Testis (tissue), 2 donors: ENCODE measurements at regions not wholly inside any gene's neighbourhood (a gene's known extent, or its start where the extent isn't known, plus 50 kb on each side); places are given as distances from the start of the nearest gene placed in this dataset.

Experiments used
- CTCF ChIP-seq, 3 experiments: fragments of 450-650 bp in 2 of 3; fragments of 200-600 bp in 1 of 3; sonication (generic) in 1 of 3; IDR thresholded peaks; one replicate each; pipeline ENCODE4 v1.5.1; 2016 to 2019; ENCODE audit warnings: antibody characterized with exemption in 3 of 3, mild to moderate bottlenecking in 2 of 3, moderate library complexity in 1 of 3
- POLR2A ChIP-seq: fragments of 450-650 bp; IDR thresholded peaks from one replicate; pipeline ENCODE4 v1.6.1; 2017; ENCODE audit warnings: antibody characterized with exemption, mild to moderate bottlenecking, moderate library complexity

GRCh38 chr12:111174251-111174960, 194.5 kb downstream of the PHETA1 start:
- TF ChIP-seq CTCF (IDR thresholded peaks at IDR 0.05) (no peak), POLR2A (no peak)
